Peyer's patch (tissue), 4 donors: ENCODE measurements at regions not wholly inside any gene's neighbourhood (a gene's known extent, or its start where the extent isn't known, plus 50 kb on each side); places are given as distances from the start of the nearest gene placed in this dataset.
"Not testable (repeated sequence)": the region's sequence is repeated elsewhere in the genome, so short reads cannot be mapped to it uniquely, and the experiment has no call there.

Experiments
- POLR2A ChIP-seq, 2 donors: fragments of 450-650 bp; IDR thresholded peaks; one replicate each; pipeline ENCODE4 v1.5.1; 2017; ENCODE audit warnings: antibody characterized with exemption in 2 of 2, mild to moderate bottlenecking in 2 of 2, moderate library complexity in 2 of 2
- TF ChIP-seq, protein P1 (sequence below), 6 experiments: fragments of 450-650 bp in 4 of 6; fragments of 200-600 bp in 2 of 6; sonication (generic) in 1 of 6; IDR thresholded peaks; one replicate each; pipeline ENCODE4 v1.5.1; 2017 to 2019; ENCODE audit warnings: antibody characterized with exemption in 6 of 6, mild to moderate bottlenecking in 3 of 6, moderate library complexity in 1 of 6

DNA sequence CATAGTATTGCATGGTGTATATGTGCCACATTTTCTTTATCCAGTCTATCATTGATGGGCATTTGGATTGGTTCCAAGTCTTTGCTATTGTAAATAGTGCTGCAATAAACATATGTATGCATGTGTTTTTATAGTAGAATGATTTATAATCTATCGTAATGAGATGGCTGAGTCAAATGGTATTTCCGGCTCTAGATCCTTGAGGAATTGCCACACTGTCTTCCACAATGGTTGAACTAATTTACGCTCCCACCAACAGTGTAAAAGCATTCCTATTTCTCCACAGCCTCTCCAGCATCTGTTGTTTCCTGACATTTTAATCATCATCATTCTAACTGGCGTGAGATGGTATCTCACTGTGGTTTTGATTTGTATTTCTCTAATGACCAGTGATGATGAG is 608.5 kb upstream of the SEMA6D start:
- TF ChIP-seq, protein P1, sequence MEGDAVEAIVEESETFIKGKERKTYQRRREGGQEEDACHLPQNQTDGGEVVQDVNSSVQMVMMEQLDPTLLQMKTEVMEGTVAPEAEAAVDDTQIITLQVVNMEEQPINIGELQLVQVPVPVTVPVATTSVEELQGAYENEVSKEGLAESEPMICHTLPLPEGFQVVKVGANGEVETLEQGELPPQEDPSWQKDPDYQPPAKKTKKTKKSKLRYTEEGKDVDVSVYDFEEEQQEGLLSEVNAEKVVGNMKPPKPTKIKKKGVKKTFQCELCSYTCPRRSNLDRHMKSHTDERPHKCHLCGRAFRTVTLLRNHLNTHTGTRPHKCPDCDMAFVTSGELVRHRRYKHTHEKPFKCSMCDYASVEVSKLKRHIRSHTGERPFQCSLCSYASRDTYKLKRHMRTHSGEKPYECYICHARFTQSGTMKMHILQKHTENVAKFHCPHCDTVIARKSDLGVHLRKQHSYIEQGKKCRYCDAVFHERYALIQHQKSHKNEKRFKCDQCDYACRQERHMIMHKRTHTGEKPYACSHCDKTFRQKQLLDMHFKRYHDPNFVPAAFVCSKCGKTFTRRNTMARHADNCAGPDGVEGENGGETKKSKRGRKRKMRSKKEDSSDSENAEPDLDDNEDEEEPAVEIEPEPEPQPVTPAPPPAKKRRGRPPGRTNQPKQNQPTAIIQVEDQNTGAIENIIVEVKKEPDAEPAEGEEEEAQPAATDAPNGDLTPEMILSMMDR (IDR thresholded peaks at IDR 0.05): not testable (repeated sequence)
- TF ChIP-seq POLR2A (IDR thresholded peaks at IDR 0.05): not testable (repeated sequence)
